Naive thymus-derived CD8-positive, alpha-beta T cell (primary cell): ENCODE measurements at regions not wholly inside any gene's neighbourhood (a gene's known extent, or its start where the extent isn't known, plus 50 kb on each side); places are given as distances from the start of the nearest gene placed in this dataset.
A peak's percentile ranks its signal among the peaks of the same experiment; 100 is the strongest.
"Not testable (repeated sequence)": the region's sequence is repeated elsewhere in the genome, so short reads cannot be mapped to it uniquely, and the experiment has no call there.

Experiments
- ATAC-seq, 2 donors: fragments of 150-1000 bp; cut with Tn5 transposase in 1 of 2; sonication (Bioruptor Pico), chemical (Tn5 transposase) in 1 of 2; 1 replicate in 1 of 2; 2 replicates in 1 of 2; pipeline ENCODE4 v1.10.0; 2021; ENCODE audit warnings: mild to moderate bottlenecking in 2 of 2, moderate library complexity in 2 of 2
- POLR2A ChIA-PET: fragments of 350-600 bp; sonication (Branson Sonifier 250); formaldehyde crosslinking; loops from one replicate; lab custom pipeline; 2021; ENCODE audit warnings: antibody characterized with exemption; lab: Charles Lee
- DNase-seq, 10 donors: peaks; one replicate each; pipeline versions ENCODE4 v3.0.0 to v3.0.0-alpha.2; 2020 to 2022
- H3K27ac Mint-ChIP-seq, 10 donors: one replicate each; pipeline ENCODE4 v1.8.0; 2020 to 2022; ENCODE audit warnings: mild to moderate bottlenecking in 10 of 10, mixed read lengths in 10 of 10, moderate library complexity in 4 of 10, inconsistent platforms in 1 of 10
- H3K27me3 Mint-ChIP-seq, 5 donors: one replicate each; pipeline ENCODE4 v1.8.0; 2021 to 2022; ENCODE audit warnings: mixed read lengths in 5 of 5
- H3K36me3 Mint-ChIP-seq, 3 donors: one replicate each; pipeline ENCODE4 v1.8.0; 2020 to 2022; ENCODE audit warnings: mixed read lengths in 3 of 3, mild to moderate bottlenecking in 2 of 3, inconsistent platforms in 1 of 3
- H3K4me1 Mint-ChIP-seq, 4 donors: one replicate each; pipeline ENCODE4 v1.8.0; 2021 to 2022; ENCODE audit warnings: mixed read lengths in 4 of 4
- H3K4me3 Mint-ChIP-seq, 10 donors: one replicate each; pipeline ENCODE4 v1.8.0; 2020 to 2022; ENCODE audit warnings: mild to moderate bottlenecking in 10 of 10, mixed read lengths in 10 of 10, moderate library complexity in 6 of 10, inconsistent platforms in 1 of 10
- H3K9me3 Mint-ChIP-seq, 9 donors: one replicate each; pipeline ENCODE4 v1.8.0; 2020 to 2022; ENCODE audit warnings: mixed read lengths in 9 of 9, mild to moderate bottlenecking in 3 of 9, inconsistent platforms in 1 of 9, moderate library complexity in 1 of 9

GRCh38 chr1:157277913-157278312 is 139.7 kb upstream of the ETV3 start:
- Mint-ChIP-seq H3K27ac (no peak overlapping the region), H3K36me3 (no peaks in the 10 kb centered on the region), H3K4me1 (no peaks in the 10 kb centered on the region), H3K27me3 (peaks cover 16 to 30% (median 22%) of the 10 kb centered on the region in 5 donors), H3K9me3 (no peaks in the 10 kb centered on the region), H3K4me3 (no peak overlapping the region)
- POLR2A ChIA-PET = no interaction called here
- ATAC-seq = no peak
- no peak for DNase-seq

GRCh38 chr1:157277281-157277680 is 139.1 kb upstream of the ETV3 start:
- Mint-ChIP-seq H3K4me1 (no peaks in the 10 kb centered on the region), H3K9me3 (no peaks in the 10 kb centered on the region), H3K36me3 (no peaks in the 10 kb centered on the region), H3K27ac (no peak overlapping the region), H3K4me3 (no peak overlapping the region), H3K27me3 (peaks cover 10 to 24% (median 16%) of the 10 kb centered on the region in 5 donors)
- DNase-seq (no peak), ATAC-seq (no peak)
- POLR2A ChIA-PET = no interaction called here

GRCh38 chr1:157274698-157275534 is 136.7 kb upstream of the ETV3 start:
- DNase-seq = no peak
- no peaks in the 10 kb centered on the region for H3K36me3 Mint-ChIP-seq
- POLR2A ChIA-PET = no interaction called here
- H3K27me3 Mint-ChIP-seq = peaks cover 3 to 15% (median 6%) of the 10 kb centered on the region in 5 donors
- H3K27ac Mint-ChIP-seq = no peak overlapping the region
- H3K4me1 Mint-ChIP-seq = peaks cover 0 to 5% (median 0%) of the 10 kb centered on the region in 4 donors
- H3K4me3 Mint-ChIP-seq = no peak overlapping the region
- ATAC-seq = no peak
- no peaks in the 10 kb centered on the region for H3K9me3 Mint-ChIP-seq

GRCh38 chr1:157272729-157273524 is 134.7 kb upstream of the ETV3 start:
- ATAC-seq (no peak), DNase-seq (no peak)
- no peaks in the 10 kb centered on the region for H3K36me3 Mint-ChIP-seq
- H3K4me1 Mint-ChIP-seq = peaks cover 0 to 7% (median 0%) of the 10 kb centered on the region in 4 donors
- POLR2A ChIA-PET = no interaction called here
- no peak overlapping the region for H3K27ac Mint-ChIP-seq
- H3K4me3 Mint-ChIP-seq = no peak overlapping the region
- H3K27me3 Mint-ChIP-seq = peaks cover 0 to 14% (median 12%) of the 10 kb centered on the region in 5 donors
- no peaks in the 10 kb centered on the region for H3K9me3 Mint-ChIP-seq

- POLR2A ChIA-PET = no interaction called here
- no peak for DNase-seq
- Mint-ChIP-seq H3K36me3 (no peaks in the 10 kb centered on the region), H3K9me3 (no peaks in the 10 kb centered on the region), H3K27ac (no peak overlapping the region), H3K4me3 (no peak overlapping the region), H3K4me1 (peaks cover 0 to 7% (median 0%) of the 10 kb centered on the region in 4 donors), H3K27me3 (peaks cover 2 to 16% (median 14%) of the 10 kb centered on the region in 5 donors)
- ATAC-seq = no peak
These were observed 134.1 kb upstream of the ETV3 start for GRCh38 chr1:157272264-157272663.

- POLR2A ChIA-PET = no interaction called here
- no peaks in the 10 kb centered on the region for H3K9me3 Mint-ChIP-seq
- ATAC-seq (no peak), DNase-seq (no peak)
- H3K4me3 Mint-ChIP-seq = no peak overlapping the region
- peaks cover 2 to 19% (median 14%) of the 10 kb centered on the region in 5 donors for H3K27me3 Mint-ChIP-seq
- no peak overlapping the region for H3K27ac Mint-ChIP-seq
- peaks cover 0 to 7% (median 0%) of the 10 kb centered on the region in 4 donors for H3K4me1 Mint-ChIP-seq
- H3K36me3 Mint-ChIP-seq = no peaks in the 10 kb centered on the region
These were observed 132.6 kb upstream of the ETV3 start for GRCh38 chr1:157270705-157271274.

- H3K4me1 Mint-ChIP-seq = peaks cover 0 to 7% (median 0%) of the 10 kb centered on the region in 4 donors
- H3K27ac Mint-ChIP-seq = peak overlapping the region in 1 of 10 donors; percentile 5
- DNase-seq = no peak
- POLR2A ChIA-PET = no interaction called here
- peaks cover 2 to 19% (median 14%) of the 10 kb centered on the region in 5 donors for H3K27me3 Mint-ChIP-seq
- peaks cover 0 to under 1% (median 0%) of the 10 kb centered on the region in 9 donors for H3K9me3 Mint-ChIP-seq
- no peak overlapping the region for H3K4me3 Mint-ChIP-seq
- no peaks in the 10 kb centered on the region for H3K36me3 Mint-ChIP-seq
- no peak for ATAC-seq
These were observed 131.6 kb upstream of the ETV3 start for GRCh38 chr1:157269656-157270375.

- Mint-ChIP-seq H3K27me3 (peaks cover 4 to 14% (median 9%) of the 10 kb centered on the region in 5 donors), H3K9me3 (peaks cover 2 to 20% (median 14%) of the 10 kb centered on the region in 9 donors), H3K27ac (no peak overlapping the region), H3K36me3 (peaks cover 0 to 9% (median 0%) of the 10 kb centered on the region in 3 donors), H3K4me3 (no peak overlapping the region), H3K4me1 (no peaks in the 10 kb centered on the region)
- POLR2A ChIA-PET = no interaction called here
- ATAC-seq = no peak
- no peak for DNase-seq
These were observed 124.7 kb upstream of the ETV3 start for GRCh38 chr1:157262891-157263290.

- POLR2A ChIA-PET = no interaction called here
- peaks cover 0 to 9% (median 0%) of the 10 kb centered on the region in 3 donors for H3K36me3 Mint-ChIP-seq
These were observed 124.2 kb upstream of the ETV3 start for GRCh38 chr1:157262422-157262821.

GRCh38 chr1:157255891-157256290 is 117.7 kb upstream of the ETV3 start:
- Mint-ChIP-seq H3K9me3 (peaks cover 6 to 38% (median 11%) of the 10 kb centered on the region in 9 donors), H3K27me3 (peaks cover 19 to 38% (median 29%) of the 10 kb centered on the region in 5 donors), H3K36me3 (peaks cover 0 to 22% (median 0%) of the 10 kb centered on the region in 3 donors)
- DNase-seq, POLR2A ChIA-PET, ATAC-seq, H3K27ac Mint-ChIP-seq, H3K4me1 Mint-ChIP-seq, H3K4me3 Mint-ChIP-seq: not testable (repeated sequence)

More at GRCh38 chr1:157262422-157262821, 124.2 kb upstream of the ETV3 start:
- ATAC-seq = no peak
- Mint-ChIP-seq H3K9me3 (peaks cover 2 to 20% (median 14%) of the 10 kb centered on the region in 9 donors), H3K4me1 (no peaks in the 10 kb centered on the region), H3K27me3 (peaks cover 2 to 14% (median 7%) of the 10 kb centered on the region in 5 donors), H3K4me3 (no peak overlapping the region), H3K27ac (no peak overlapping the region)
- no peak for DNase-seq

GRCh38 chr1:157254183-157254582 is 116.0 kb upstream of the ETV3 start:
- H3K4me1 Mint-ChIP-seq, ATAC-seq, POLR2A ChIA-PET, H3K4me3 Mint-ChIP-seq, H3K27ac Mint-ChIP-seq, DNase-seq: not testable (repeated sequence)
- Mint-ChIP-seq H3K27me3 (peaks cover 21 to 41% (median 32%) of the 10 kb centered on the region in 5 donors), H3K9me3 (peaks cover 0 to 27% (median 4%) of the 10 kb centered on the region in 9 donors), H3K36me3 (peaks cover 0 to 14% (median 0%) of the 10 kb centered on the region in 3 donors)

- ATAC-seq (no peak), DNase-seq (no peak)
- peaks cover 0 to 14% (median 0%) of the 10 kb centered on the region in 3 donors for H3K36me3 Mint-ChIP-seq
- H3K4me1 Mint-ChIP-seq = peaks cover 0 to 1% (median 0%) of the 10 kb centered on the region in 4 donors
- H3K27me3 Mint-ChIP-seq = peaks cover 30 to 54% (median 43%) of the 10 kb centered on the region in 5 donors
- H3K27ac Mint-ChIP-seq = peak overlapping the region in 1 of 10 donors; percentile 19
- POLR2A ChIA-PET = no interaction called here
- H3K4me3 Mint-ChIP-seq = no peak overlapping the region
- peaks cover 0 to 27% (median 7%) of the 10 kb centered on the region in 9 donors for H3K9me3 Mint-ChIP-seq
These were observed 114.3 kb upstream of the ETV3 start for GRCh38 chr1:157252473-157252872.
